GM12865 (cell line): ENCODE measurements at regions not wholly inside any gene's neighbourhood (a gene's known extent, or its start where the extent isn't known, plus 50 kb on each side); places are given as distances from the start of the nearest gene placed in this dataset.
A peak's percentile ranks its signal among the peaks of the same experiment; 100 is the strongest.

Experiments used
- DNase-seq: peaks from one replicate; pipeline ENCODE4 v3.0.0; 2010; ENCODE audit warnings: low read depth
- H3K4me3 ChIP-seq: 2 replicates; pipeline ENCODE4 v1.5.1; 2011; ENCODE audit warnings: mild to moderate bottlenecking, low read depth, low read length, control low read depth
- TF ChIP-seq, protein P1 (sequence below): IDR thresholded peaks from 2 replicates; pipeline ENCODE4 v1.5.1; 2011; ENCODE audit warnings: low read length, control low read depth, low read depth, inconsistent platforms; ENCODE audit not compliant: insufficient read depth; ENCODE audit errors: missing control alignments

DNA sequence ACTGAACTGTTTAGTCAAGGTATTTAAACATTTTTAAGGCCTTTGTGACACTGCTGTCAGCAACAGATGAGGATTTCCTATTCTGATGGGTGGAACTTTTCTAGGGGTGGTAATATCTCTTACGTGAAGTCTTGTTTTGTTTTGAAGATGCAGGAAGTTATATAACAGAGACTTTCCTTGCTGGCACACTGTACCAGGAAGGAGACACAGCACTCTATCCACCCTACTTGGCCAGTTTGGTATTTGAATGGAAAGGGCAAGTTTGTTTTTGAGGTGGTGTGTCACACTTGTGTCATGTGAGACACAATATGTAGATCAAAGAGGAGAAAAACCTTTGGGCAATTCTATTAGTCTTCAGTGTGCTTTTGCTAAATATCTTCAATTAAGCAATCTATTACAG is 51.6 kb upstream of the SRP54 start:
- TF ChIP-seq, protein P1, sequence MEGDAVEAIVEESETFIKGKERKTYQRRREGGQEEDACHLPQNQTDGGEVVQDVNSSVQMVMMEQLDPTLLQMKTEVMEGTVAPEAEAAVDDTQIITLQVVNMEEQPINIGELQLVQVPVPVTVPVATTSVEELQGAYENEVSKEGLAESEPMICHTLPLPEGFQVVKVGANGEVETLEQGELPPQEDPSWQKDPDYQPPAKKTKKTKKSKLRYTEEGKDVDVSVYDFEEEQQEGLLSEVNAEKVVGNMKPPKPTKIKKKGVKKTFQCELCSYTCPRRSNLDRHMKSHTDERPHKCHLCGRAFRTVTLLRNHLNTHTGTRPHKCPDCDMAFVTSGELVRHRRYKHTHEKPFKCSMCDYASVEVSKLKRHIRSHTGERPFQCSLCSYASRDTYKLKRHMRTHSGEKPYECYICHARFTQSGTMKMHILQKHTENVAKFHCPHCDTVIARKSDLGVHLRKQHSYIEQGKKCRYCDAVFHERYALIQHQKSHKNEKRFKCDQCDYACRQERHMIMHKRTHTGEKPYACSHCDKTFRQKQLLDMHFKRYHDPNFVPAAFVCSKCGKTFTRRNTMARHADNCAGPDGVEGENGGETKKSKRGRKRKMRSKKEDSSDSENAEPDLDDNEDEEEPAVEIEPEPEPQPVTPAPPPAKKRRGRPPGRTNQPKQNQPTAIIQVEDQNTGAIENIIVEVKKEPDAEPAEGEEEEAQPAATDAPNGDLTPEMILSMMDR: no peak
- peak; percentile 44 for DNase-seq
- peak overlapping the region; percentile 48 for H3K4me3 ChIP-seq

DNA sequence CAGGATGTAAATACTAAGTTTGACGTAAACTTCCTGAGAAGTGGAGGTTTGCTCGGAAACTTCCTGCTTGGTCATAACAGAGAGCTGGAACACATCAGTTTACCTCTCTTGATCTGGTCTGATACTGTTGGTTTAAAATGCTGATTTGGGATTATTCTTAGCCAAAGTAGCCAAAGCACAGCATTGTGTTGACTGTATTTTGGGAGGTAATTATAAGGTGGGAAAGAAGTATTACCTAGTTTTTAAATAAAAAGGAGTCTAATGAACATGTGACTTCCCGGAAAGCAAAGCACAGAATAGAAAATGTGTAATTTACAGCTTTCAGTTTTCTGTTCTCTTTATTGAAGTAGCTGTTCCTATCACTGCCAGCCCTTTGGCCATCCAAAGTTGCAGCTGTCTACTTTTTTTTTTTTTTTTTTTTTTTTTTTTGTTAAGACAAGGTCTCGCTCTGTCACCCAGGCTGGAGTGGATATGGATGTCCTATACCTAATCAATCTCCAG is 52.2 kb upstream of the SRP54 start:
- TF ChIP-seq, protein P1: no peak
- DNase-seq: peak; percentile 77
- H3K4me3 ChIP-seq: peak overlapping the region; percentile 48; the same call in 1 of the 2 replicates

DNA sequence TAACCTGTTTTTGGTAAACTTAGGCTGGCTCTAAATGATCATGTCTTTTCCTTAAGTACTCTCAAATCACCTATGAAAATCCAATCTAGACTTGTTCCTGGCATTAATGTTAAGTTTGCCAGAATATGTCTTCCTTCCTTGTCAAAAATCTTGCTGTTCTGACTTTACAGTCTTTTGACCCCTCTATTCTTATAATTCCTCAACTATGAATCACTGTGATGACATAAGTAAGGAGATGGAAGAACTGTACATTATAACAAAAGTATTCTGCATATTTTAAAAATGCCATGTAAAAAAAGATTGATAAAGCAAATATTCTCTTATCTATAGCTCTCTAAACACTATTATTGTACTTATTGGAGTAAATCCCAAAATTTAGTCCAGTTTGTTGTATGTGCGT is 51.4 kb upstream of the BAZ1A start:
- TF ChIP-seq, protein P1: no peak
- no peak overlapping the region for H3K4me3 ChIP-seq
- no peak for DNase-seq
